ENCODE measurements at regions not wholly inside any gene's neighbourhood (a gene's known extent, or its start where the extent isn't known, plus 50 kb on each side); places are given as distances from the start of the nearest gene placed in this dataset.

GRCh38 chr1:38530957-38531356 lies 328.6 kb downstream of the RRAGC start:
- Histone ChIP-seq H3K9me3 (ENCODE audit: low read length) (no peaks in the 10 kb centered on the region), H3K9me2 (ENCODE audit: insufficient read depth, low read length) (no peaks in the 10 kb centered on the region), H3K4me3 (ENCODE audit: low read length) (no peak overlapping the region), H4K20me1 (ENCODE audit: insufficient read depth) (no peaks in the 10 kb centered on the region), H3K4me2 (ENCODE audit: low read length) (no peak overlapping the region), H3F3A (ENCODE audit: insufficient read depth, low read length, poor library complexity, severe bottlenecking) (no peaks in the 10 kb centered on the region), H2AFZ (ENCODE audit: low read depth, low read length) (no peak overlapping the region), H3K27me3 (ENCODE audit: insufficient read depth, low read depth, low read length) (no peaks in the 10 kb centered on the region), H3K36me3 (ENCODE audit: insufficient read depth, low read length) (no peaks in the 10 kb centered on the region), H3K27ac (ENCODE audit: low read length) (no peak overlapping the region), H3K9ac (ENCODE audit: low read length) (no peak overlapping the region), H3K79me2 (replicated peaks; ENCODE audit: insufficient read depth, low read length) (no peaks in the 10 kb centered on the region)
- no peak for TF ChIP-seq POLR2AphosphoS5 (IDR thresholded peaks at IDR 0.05)
- TF ChIP-seq RAD21 (conservative IDR thresholded peaks at IDR 0.05) = no peak
- no peak for TF ChIP-seq EZH2 (IDR thresholded peaks at IDR 0.05; ENCODE audit: borderline replicate concordance, insufficient read depth, low read length, poor library complexity, severe bottlenecking)
- TF ChIP-seq CTCF (IDR thresholded peaks at IDR 0.05; ENCODE audit: poor library complexity, severe bottlenecking) = no peak
- TF ChIP-seq SMC3 (conservative IDR thresholded peaks at IDR 0.05; ENCODE audit: poor library complexity) = no peak
- TF ChIP-seq MXI1 (conservative IDR thresholded peaks at IDR 0.05; ENCODE audit: poor library complexity, severe bottlenecking) = no peak
- TF ChIP-seq EP300 (conservative IDR thresholded peaks at IDR 0.05; ENCODE audit: poor library complexity, severe bottlenecking) = no peak
- no peak for TF ChIP-seq TAF1 (IDR thresholded peaks at IDR 0.05; ENCODE audit: low read depth)
- TF ChIP-seq REST (IDR thresholded peaks at IDR 0.05; ENCODE audit: borderline replicate concordance) = no peak

- Histone ChIP-seq H3K9me2 (ENCODE audit: insufficient read depth, low read length) (no peaks in the 10 kb centered on the region), H3K9me3 (ENCODE audit: low read length) (no peaks in the 10 kb centered on the region), H2AFZ (ENCODE audit: low read depth, low read length) (no peak overlapping the region), H3K79me2 (replicated peaks; ENCODE audit: insufficient read depth, low read length) (no peaks in the 10 kb centered on the region), H3K4me2 (ENCODE audit: low read length) (no peak overlapping the region), H3K4me3 (ENCODE audit: low read length) (no peak overlapping the region), H3K36me3 (ENCODE audit: insufficient read depth, low read length) (no peaks in the 10 kb centered on the region), H3K27ac (ENCODE audit: low read length) (no peak overlapping the region), H3F3A (ENCODE audit: insufficient read depth, low read length, poor library complexity, severe bottlenecking) (no peaks in the 10 kb centered on the region), H4K20me1 (ENCODE audit: insufficient read depth) (no peaks in the 10 kb centered on the region), H3K9ac (ENCODE audit: low read length) (no peak overlapping the region), H3K27me3 (ENCODE audit: insufficient read depth, low read depth, low read length) (no peaks in the 10 kb centered on the region)
- no peak for TF ChIP-seq SMC3 (conservative IDR thresholded peaks at IDR 0.05; ENCODE audit: poor library complexity)
- TF ChIP-seq POLR2AphosphoS5 (IDR thresholded peaks at IDR 0.05) = no peak
- TF ChIP-seq EZH2 (IDR thresholded peaks at IDR 0.05; ENCODE audit: borderline replicate concordance, insufficient read depth, low read length, poor library complexity, severe bottlenecking) = no peak
- TF ChIP-seq REST (IDR thresholded peaks at IDR 0.05; ENCODE audit: borderline replicate concordance) = no peak
- no peak for TF ChIP-seq EP300 (conservative IDR thresholded peaks at IDR 0.05; ENCODE audit: poor library complexity, severe bottlenecking)
- no peak for TF ChIP-seq RAD21 (conservative IDR thresholded peaks at IDR 0.05)
- no peak for TF ChIP-seq TAF1 (IDR thresholded peaks at IDR 0.05; ENCODE audit: low read depth)
- TF ChIP-seq MXI1 (conservative IDR thresholded peaks at IDR 0.05; ENCODE audit: poor library complexity, severe bottlenecking) = no peak
These were observed 329.6 kb downstream of the RRAGC start for GRCh38 chr1:38529946-38530345.

Measured in neural cell (in vitro differentiated cells).